GM12892 (cell line): ENCODE measurements at regions not wholly inside any gene's neighbourhood (a gene's known extent, or its start where the extent isn't known, plus 50 kb on each side); places are given as distances from the start of the nearest gene placed in this dataset.

Experiments used
- POLR2A ChIP-seq: IDR thresholded peaks from 2 replicates; pipeline ENCODE4 v1.6.1; 2011; ENCODE audit warnings: low read depth, low read length, control low read depth
- TAF1 ChIP-seq: IDR thresholded peaks from 2 replicates; pipeline ENCODE4 v1.6.1; 2011; ENCODE audit warnings: low read depth, mild to moderate bottlenecking, control low read depth, low read length, borderline replicate concordance

- TF ChIP-seq TAF1 = no peak
- no peak for TF ChIP-seq POLR2A
These were observed 87.2 kb downstream of the TSPAN8 start for GRCh38 chr12:71070416-71071128.
